Gastrocnemius medialis (tissue), 4 donors: ENCODE measurements at regions not wholly inside any gene's neighbourhood (a gene's known extent, or its start where the extent isn't known, plus 50 kb on each side); places are given as distances from the start of the nearest gene placed in this dataset.

ENCODE experiments used
- CTCF ChIP-seq, 5 experiments: fragments of 450-650 bp in 3 of 5; fragments of 200-600 bp in 2 of 5; sonication (generic) in 2 of 5; IDR thresholded peaks in 4 of 5; conservative IDR thresholded peaks in 1 of 5; 1 replicate in 4 of 5; 2 replicates in 1 of 5; pipeline ENCODE4 v1.5.1; 2016 to 2019; ENCODE audit warnings: antibody characterized with exemption in 5 of 5, mild to moderate bottlenecking in 3 of 5, moderate library complexity in 3 of 5
- POLR2A ChIP-seq, 2 donors: fragments of 450-650 bp; IDR thresholded peaks; one replicate each; pipeline ENCODE4 v1.6.1; 2017; ENCODE audit warnings: antibody characterized with exemption in 2 of 2, mild to moderate bottlenecking in 2 of 2, moderate library complexity in 2 of 2

GRCh38 chr13:47119575-47120235, 222.9 kb upstream of the HTR2A start:
- TF ChIP-seq CTCF (IDR thresholded peaks at IDR 0.05 in 4 of 5, conservative IDR thresholded peaks at IDR 0.05 in 1 of 5) = no peak
- TF ChIP-seq POLR2A (IDR thresholded peaks at IDR 0.05) = no peak
